Endothelial cell of umbilical vein (primary cell): ENCODE measurements at regions not wholly inside any gene's neighbourhood (a gene's known extent, or its start where the extent isn't known, plus 50 kb on each side); places are given as distances from the start of the nearest gene placed in this dataset.

Experiments
- BruUV-seq: library from RNA; stranded (reverse); fragments of 400-500 nt; replicated peaks from 2 replicates; lab custom pipeline; 2021; lab: Mats Ljungman, UMichigan
- CTCF ChIA-PET: fragments of 300-600, 350-600 bp; sonication (Branson Sonifier 250); formaldehyde crosslinking; loops from one replicate; lab custom pipeline; 2021; ENCODE audit warnings: antibody characterized with exemption, inconsistent platforms; lab: Charles Lee
- POLR2A ChIA-PET: fragments of 300-600, 350-600 bp; sonication (Branson Sonifier 250); formaldehyde crosslinking; loops from one replicate; lab custom pipeline; 2021; ENCODE audit warnings: antibody characterized with exemption, inconsistent platforms; lab: Charles Lee
- DNase-seq: peaks from one replicate; pipeline ENCODE4 v3.0.0-alpha.2; 2011; ENCODE audit warnings: low read depth, low spot score
- FAIRE-seq: peaks from 2 replicates; lab custom pipeline; 2011; peaks lifted over from hg19 to GRCh38; lab: Jason Lieb, UNC
- H2AFZ ChIP-seq: 2 replicates; pipeline ENCODE4 v1.6.0; 2012; ENCODE audit warnings: low read depth, low read length, control low read depth, inconsistent platforms
- H3K27ac ChIP-seq: 2 replicates; pipeline ENCODE4 v1.5.1; 2011; ENCODE audit warnings: low read depth, mild to moderate bottlenecking, control low read depth, low read length, moderate library complexity; ENCODE audit not compliant: insufficient read depth
- H3K27me3 ChIP-seq, 2 experiments: 2 replicates each; pipeline versions ENCODE4 v1.6.0 to v1.6.1; 2011; ENCODE audit warnings: low read length in 2 of 2, mixed read lengths in 1 of 2; ENCODE audit not compliant: control insufficient read depth in 2 of 2, insufficient read depth in 2 of 2
- H3K36me3 ChIP-seq, 2 experiments: 2 replicates in 1 of 2; 3 replicates in 1 of 2; pipeline ENCODE4 v1.5.1; 2011; ENCODE audit warnings: low read length in 2 of 2, mild to moderate bottlenecking in 1 of 2, moderate library complexity in 1 of 2; ENCODE audit not compliant: control insufficient read depth in 2 of 2, insufficient read depth in 2 of 2; ENCODE audit errors: extremely low read depth in 1 of 2
- H3K4me1 ChIP-seq: 3 replicates; pipeline ENCODE4 v1.5.1; 2011; ENCODE audit warnings: mild to moderate bottlenecking, low read length; ENCODE audit not compliant: control insufficient read depth, insufficient read depth; ENCODE audit errors: extremely low read depth
- H3K4me2 ChIP-seq: 2 replicates; pipeline ENCODE4 v1.6.1; 2011; ENCODE audit warnings: low read length, control low read depth, mixed read lengths; ENCODE audit not compliant: insufficient read depth
- H3K4me3 ChIP-seq, 3 experiments: fragments of 200-600 bp in 1 of 3; sonication (generic), shearing (Covaris generic) in 1 of 3; replicated peaks in 1 of 3; 2 replicates each; pipeline ENCODE4 v1.5.1; 2011 to 2016; ENCODE audit warnings: control low read depth in 3 of 3, low read length in 3 of 3, mild to moderate bottlenecking in 2 of 3, inconsistent platforms in 1 of 3, low read depth in 1 of 3, moderate library complexity in 1 of 3; ENCODE audit not compliant: insufficient read depth in 1 of 3
- H3K79me2 ChIP-seq: 2 replicates; pipeline ENCODE4 v1.6.0; 2012; ENCODE audit warnings: low read length, inconsistent platforms; ENCODE audit not compliant: control insufficient read depth, insufficient read depth
- H3K9ac ChIP-seq: replicated peaks from 2 replicates; pipeline ENCODE3; 2011; ENCODE audit warnings: low read length, control low read depth; ENCODE audit not compliant: insufficient read depth; ENCODE audit errors: extremely low read depth
- H3K9me1 ChIP-seq: replicated peaks from 3 replicates; pipeline ENCODE4 v1.6.0; 2011; ENCODE audit warnings: mild to moderate bottlenecking, low read length; ENCODE audit not compliant: control insufficient read depth, insufficient read depth; ENCODE audit errors: extremely low read depth
- H3K9me3 ChIP-seq: replicated peaks from 2 replicates; pipeline ENCODE4 v1.5.1; 2012; ENCODE audit warnings: low read length, inconsistent platforms; ENCODE audit not compliant: control insufficient read depth, insufficient read depth
- H4K20me1 ChIP-seq: replicated peaks from 2 replicates; pipeline ENCODE3; 2011; ENCODE audit warnings: mild to moderate bottlenecking, low read length; ENCODE audit not compliant: control insufficient read depth, insufficient read depth; ENCODE audit errors: extremely low read depth
- EZH2 ChIP-seq: IDR thresholded peaks from 2 replicates; pipeline ENCODE4 v1.6.1; 2012; ENCODE audit warnings: borderline replicate concordance, low read depth, mild to moderate bottlenecking, moderate library complexity, low read length, inconsistent platforms; ENCODE audit not compliant: severe bottlenecking
- FOS ChIP-seq: IDR thresholded peaks from 2 replicates; pipeline ENCODE4 v1.6.1; 2011; ENCODE audit warnings: mild to moderate bottlenecking, low read length, moderate library complexity, borderline replicate concordance; ENCODE audit not compliant: insufficient read depth
- GATA2 ChIP-seq: IDR thresholded peaks from 2 replicates; pipeline ENCODE4 v1.7.0; 2011; ENCODE audit warnings: low read depth, mild to moderate bottlenecking, moderate library complexity, mixed read lengths, low read length; ENCODE audit not compliant: insufficient read length, insufficient read depth
- JUN ChIP-seq: IDR thresholded peaks from 2 replicates; pipeline ENCODE4 v1.6.1; 2011; ENCODE audit warnings: borderline replicate concordance, low read depth; ENCODE audit not compliant: insufficient read length, insufficient read depth
- MAX ChIP-seq: IDR thresholded peaks from 2 replicates; pipeline ENCODE4 v1.6.1; 2011; ENCODE audit not compliant: insufficient read depth, insufficient read length
- MYC ChIP-seq: IDR thresholded peaks from one replicate; pipeline ENCODE4 v1.6.1; 2011; ENCODE audit warnings: mild to moderate bottlenecking, low read depth, low read length
- POLR2A ChIP-seq: IDR thresholded peaks from 2 replicates; pipeline ENCODE4 v1.6.1; 2012; ENCODE audit warnings: low read depth, mild to moderate bottlenecking, control low read depth, low read length
- POLR2AphosphoS5 ChIP-seq: IDR thresholded peaks from 2 replicates; pipeline ENCODE4 v1.6.1; 2012; ENCODE audit warnings: low read depth, mild to moderate bottlenecking, control low read depth, low read length, moderate library complexity; ENCODE audit not compliant: insufficient read depth
- dilution Hi-C: fragments of 300-500 bp; cut with MboI; formaldehyde crosslinking; loops from one replicate; pipeline ENCODE4 v1.15.0; 2019; ENCODE audit warnings: low sequenced_read_pairs; ENCODE audit not compliant: extremely low pct_ligation_motif_present
- intact Hi-C: fragments of 100-400 bp; cut with micrococcal nuclease; formaldehyde crosslinking; loops from one replicate; pipeline ENCODE4 v1.10.0; 2022
- TF ChIP-seq, protein P1 (sequence below), 2 donors: IDR thresholded peaks; 1 replicate in 1 of 2; 2 replicates in 1 of 2; pipeline ENCODE4 v1.5.1; 2011; ENCODE audit warnings: low read length in 2 of 2, mild to moderate bottlenecking in 2 of 2, moderate library complexity in 2 of 2, control low read depth in 1 of 2, inconsistent platforms in 1 of 2, low read depth in 1 of 2; ENCODE audit not compliant: insufficient read depth in 1 of 2; ENCODE audit errors: extremely low read depth in 1 of 2

DNA sequence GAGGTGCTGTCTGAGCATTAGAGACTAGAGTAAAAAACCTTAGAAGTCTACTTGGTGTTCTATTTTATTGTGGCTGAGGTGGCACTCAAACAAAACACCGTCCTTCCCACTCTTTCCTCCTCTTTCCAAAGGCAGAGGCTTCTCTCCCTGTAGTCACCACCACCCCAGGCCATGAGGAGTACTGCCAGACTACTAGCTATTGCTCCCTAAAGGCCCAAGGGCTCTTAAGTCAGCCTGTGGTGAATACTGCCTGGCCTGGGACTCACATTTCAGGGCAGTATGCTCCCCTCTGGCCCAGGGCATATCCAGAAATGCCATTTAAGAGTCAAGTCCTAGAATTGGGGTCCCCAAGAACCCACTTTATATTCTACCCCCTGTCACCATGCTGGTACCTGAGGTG is 309.7 kb upstream of the IMPG1 start:
- Histone ChIP-seq H3K36me3 (no peaks in the 10 kb centered on the region), H2AFZ (no peak overlapping the region), H4K20me1 (no peaks in the 10 kb centered on the region), H3K27me3 (no peaks in the 10 kb centered on the region), H3K9me1 (no peaks in the 10 kb centered on the region), H3K4me1 (no peaks in the 10 kb centered on the region), H3K9me3 (no peaks in the 10 kb centered on the region), H3K4me2 (no peak overlapping the region), H3K4me3 (no peak overlapping the region), H3K27ac (no peak overlapping the region), H3K79me2 (no peaks in the 10 kb centered on the region), H3K9ac (no peak overlapping the region)
- ChIA-PET POLR2A (no interaction called here), CTCF (no interaction called here)
- DNase-seq (no peak), FAIRE-seq (no peak)
- intact Hi-C loops, result no loop called here
- BruUV-seq, result no TSS peak
- no peak for TF ChIP-seq GATA2
- TF ChIP-seq, protein P1, sequence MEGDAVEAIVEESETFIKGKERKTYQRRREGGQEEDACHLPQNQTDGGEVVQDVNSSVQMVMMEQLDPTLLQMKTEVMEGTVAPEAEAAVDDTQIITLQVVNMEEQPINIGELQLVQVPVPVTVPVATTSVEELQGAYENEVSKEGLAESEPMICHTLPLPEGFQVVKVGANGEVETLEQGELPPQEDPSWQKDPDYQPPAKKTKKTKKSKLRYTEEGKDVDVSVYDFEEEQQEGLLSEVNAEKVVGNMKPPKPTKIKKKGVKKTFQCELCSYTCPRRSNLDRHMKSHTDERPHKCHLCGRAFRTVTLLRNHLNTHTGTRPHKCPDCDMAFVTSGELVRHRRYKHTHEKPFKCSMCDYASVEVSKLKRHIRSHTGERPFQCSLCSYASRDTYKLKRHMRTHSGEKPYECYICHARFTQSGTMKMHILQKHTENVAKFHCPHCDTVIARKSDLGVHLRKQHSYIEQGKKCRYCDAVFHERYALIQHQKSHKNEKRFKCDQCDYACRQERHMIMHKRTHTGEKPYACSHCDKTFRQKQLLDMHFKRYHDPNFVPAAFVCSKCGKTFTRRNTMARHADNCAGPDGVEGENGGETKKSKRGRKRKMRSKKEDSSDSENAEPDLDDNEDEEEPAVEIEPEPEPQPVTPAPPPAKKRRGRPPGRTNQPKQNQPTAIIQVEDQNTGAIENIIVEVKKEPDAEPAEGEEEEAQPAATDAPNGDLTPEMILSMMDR (IDR thresholded peaks at IDR 0.05; ENCODE audit: extremely low read depth in 1 of 2, insufficient read depth in 1 of 2, low read depth in 1 of 2, low read length in 2 of 2), result no peak
- TF ChIP-seq MYC, result no peak
- no peak for TF ChIP-seq FOS
- TF ChIP-seq JUN, result no peak
- TF ChIP-seq MAX, result no peak
- no peak for TF ChIP-seq POLR2A
- no peak for TF ChIP-seq POLR2AphosphoS5
- TF ChIP-seq EZH2, result no peak
- dilution Hi-C loops, result no loop called here
